T-cell (primary cell): ENCODE measurements at regions not wholly inside any gene's neighbourhood (a gene's known extent, or its start where the extent isn't known, plus 50 kb on each side); places are given as distances from the start of the nearest gene placed in this dataset.

Experiments used
- ATAC-seq, 4 experiments: fragments of 200-7000 bp in 3 of 4; fragments of 150-1000 bp in 1 of 4; cut with Tn5 transposase; replicated peaks in 1 of 4; 1 replicate in 3 of 4; 2 replicates in 1 of 4; pipeline ENCODE4 v1.10.0; 2021; ENCODE audit warnings: moderate library complexity in 3 of 4, mild to moderate bottlenecking in 2 of 4, moderate number of reproducible peaks in 1 of 4
- CTCF ChIA-PET, 2 donors: fragments of 300-600 bp; sonication (Branson Sonifier 250); formaldehyde crosslinking; loops; one replicate each; lab custom pipeline; 2022; ENCODE audit warnings: antibody characterized with exemption in 2 of 2; lab: Charles Lee
- POLR2A ChIA-PET, 2 donors: fragments of 300-600 bp; sonication (Branson Sonifier 250); formaldehyde crosslinking; loops; one replicate each; lab custom pipeline; 2022; ENCODE audit warnings: antibody characterized with exemption in 2 of 2; lab: Charles Lee
- DNase-seq, 35 experiments: peaks; one replicate each; pipeline versions ENCODE4 v3.0.0 to v3.0.0-alpha.2; 2013 to 2023
- H3K27ac ChIP-seq: one replicate; pipeline ENCODE4 v1.5.1; 2013; ENCODE audit warnings: low read length
- H3K27me3 ChIP-seq, 2 experiments: replicated peaks in 1 of 2; 1 replicate in 1 of 2; 2 replicates in 1 of 2; pipeline versions ENCODE4 v1.6.1 to v1.7.0; 2013; ENCODE audit warnings: low read length in 1 of 2, mixed read lengths in 1 of 2; ENCODE audit not compliant: control insufficient read depth in 2 of 2, insufficient read depth in 2 of 2; ENCODE audit errors: extremely low read depth in 1 of 2
- H3K36me3 ChIP-seq, 2 donors: 1 replicate in 1 of 2; 2 replicates in 1 of 2; pipeline versions ENCODE4 v1.6.1 to v1.7.0; 2013; ENCODE audit warnings: low read length in 1 of 2; ENCODE audit not compliant: control insufficient read depth in 2 of 2, insufficient read depth in 1 of 2; ENCODE audit errors: extremely low read depth in 1 of 2
- H3K4me1 ChIP-seq, 2 experiments: 1 replicate in 1 of 2; 2 replicates in 1 of 2; pipeline versions ENCODE4 v1.6.1 to v1.7.0; 2013; ENCODE audit warnings: low read length in 2 of 2, mixed read lengths in 1 of 2; ENCODE audit not compliant: insufficient read depth in 2 of 2, control insufficient read depth in 1 of 2; ENCODE audit errors: extremely low read depth in 1 of 2
- H3K4me3 ChIP-seq, 2 donors: 1 replicate in 1 of 2; 2 replicates in 1 of 2; pipeline versions ENCODE4 v1.5.1 to v1.7.0; 2013; ENCODE audit warnings: mild to moderate bottlenecking in 2 of 2, low read length in 1 of 2, moderate library complexity in 1 of 2; ENCODE audit not compliant: control insufficient read depth in 1 of 2; ENCODE audit errors: extremely low read depth in 1 of 2
- H3K9me3 ChIP-seq: 2 replicates; pipeline ENCODE4 v1.7.0; 2013
- H3K27ac Mint-ChIP-seq, 2 donors: one replicate each; pipeline ENCODE4 v1.8.0; 2020 to 2021; ENCODE audit warnings: mild to moderate bottlenecking in 2 of 2, mixed read lengths in 2 of 2
- H3K27me3 Mint-ChIP-seq, 2 donors: one replicate each; pipeline ENCODE4 v1.8.0; 2021 to 2022; ENCODE audit warnings: mixed read lengths in 2 of 2
- H3K36me3 Mint-ChIP-seq: one replicate; pipeline ENCODE4 v1.8.0; 2021; ENCODE audit warnings: mixed read lengths
- H3K4me1 Mint-ChIP-seq, 3 donors: one replicate each; pipeline ENCODE4 v1.8.0; 2020 to 2022; ENCODE audit warnings: mixed read lengths in 3 of 3, mild to moderate bottlenecking in 1 of 3
- H3K4me3 Mint-ChIP-seq, 3 donors: one replicate each; pipeline ENCODE4 v1.8.0; 2020 to 2022; ENCODE audit warnings: mild to moderate bottlenecking in 3 of 3, mixed read lengths in 3 of 3, moderate library complexity in 3 of 3
- H3K9me3 Mint-ChIP-seq, 3 donors: one replicate each; pipeline ENCODE4 v1.8.0; 2020 to 2022; ENCODE audit warnings: mixed read lengths in 3 of 3
- WGBS: methylation state at CpG from one replicate; pipeline ENCODE4 v1.1.5; 2013; ENCODE audit warnings: missing lambda C conversion rate; ENCODE audit not compliant: insufficient coverage; 5-methylcytosine and 5-hydroxymethylcytosine counted together

GRCh38 chr13:99828123-99828522 is 143.4 kb downstream of the ZIC5 start:
- H3K27ac ChIP-seq, result no peak overlapping the region
- no peaks in the 10 kb centered on the region for H3K9me3 ChIP-seq
- H3K4me3 Mint-ChIP-seq, result no peak overlapping the region
- POLR2A ChIA-PET, result no interaction called here
- no peaks in the 10 kb centered on the region for H3K4me1 ChIP-seq
- H3K4me1 Mint-ChIP-seq, result peaks cover 0 to 2% (median 0%) of the 10 kb centered on the region in 3 donors
- H3K36me3 Mint-ChIP-seq, result peaks cover 20% of the 10 kb centered on the region
- H3K4me3 ChIP-seq, result no peak overlapping the region
- ATAC-seq (no peak), DNase-seq (no peak)
- H3K9me3 Mint-ChIP-seq, result no peaks in the 10 kb centered on the region
- peaks cover 0 to 3% of the 10 kb centered on the region in 2 experiments for H3K27me3 ChIP-seq
- CTCF ChIA-PET, result no interaction called here
- no peaks in the 10 kb centered on the region for H3K27me3 Mint-ChIP-seq
- WGBS, result no CpG with 5 or more reads among the region's 3 CpGs
- no peaks in the 10 kb centered on the region for H3K36me3 ChIP-seq
- H3K27ac Mint-ChIP-seq, result no peak overlapping the region

GRCh38 chr13:99827011-99827772 is 144.4 kb downstream of the ZIC5 start:
- no peak overlapping the region for H3K4me3 ChIP-seq
- Mint-ChIP-seq H3K9me3 (peaks cover 0 to 3% (median 0%) of the 10 kb centered on the region in 3 donors), H3K36me3 (peaks cover 23% of the 10 kb centered on the region), H3K4me3 (no peak overlapping the region), H3K27me3 (no peaks in the 10 kb centered on the region), H3K27ac (no peak overlapping the region), H3K4me1 (no peaks in the 10 kb centered on the region)
- no peak overlapping the region for H3K27ac ChIP-seq
- ATAC-seq (no peak), DNase-seq (no peak)
- no peaks in the 10 kb centered on the region for H3K9me3 ChIP-seq
- POLR2A ChIA-PET, result no interaction called here
- CTCF ChIA-PET, result no interaction called here
- H3K36me3 ChIP-seq, result no peaks in the 10 kb centered on the region
- 89% methylated on average over 3 of the region's 12 CpGs for WGBS
- H3K27me3 ChIP-seq, result peaks cover 0 to 3% of the 10 kb centered on the region in 2 experiments
- H3K4me1 ChIP-seq, result no peaks in the 10 kb centered on the region

GRCh38 chr13:99823961-99824360 is 147.6 kb downstream of the ZIC5 start:
- CTCF ChIA-PET, result interaction anchor here in 1 of 2 donors (0.7 kb wide), 1 partner anchor 384 kb away, joined by 3 read pairs; no protein-coding TSS in a partner anchor
- H3K27me3 Mint-ChIP-seq, result no peaks in the 10 kb centered on the region
- Histone ChIP-seq H3K4me3 (no peak overlapping the region), H3K27me3 (peaks cover 0 to 3% of the 10 kb centered on the region in 2 experiments), H3K9me3 (no peaks in the 10 kb centered on the region), H3K4me1 (peaks cover 0 to 3% of the 10 kb centered on the region in 2 experiments), H3K27ac (no peak overlapping the region), H3K36me3 (no peaks in the 10 kb centered on the region)
- ATAC-seq (no peak), DNase-seq (no peak)
- peaks cover 0 to 3% (median 0%) of the 10 kb centered on the region in 3 donors for H3K9me3 Mint-ChIP-seq
- POLR2A ChIA-PET, result no interaction called here
- no peak overlapping the region for H3K4me3 Mint-ChIP-seq
- H3K36me3 Mint-ChIP-seq, result peaks cover 19% of the 10 kb centered on the region
- peaks cover 0 to under 1% (median 0%) of the 10 kb centered on the region in 3 donors for H3K4me1 Mint-ChIP-seq
- WGBS, result no CpG with 5 or more reads among the region's 2 CpGs
- H3K27ac Mint-ChIP-seq, result no peak overlapping the region

- Mint-ChIP-seq H3K4me3 (no peak overlapping the region), H3K27ac (no peak overlapping the region), H3K9me3 (peaks cover 0 to 3% (median 0%) of the 10 kb centered on the region in 3 donors), H3K4me1 (peaks cover 10 to 12% (median 11%) of the 10 kb centered on the region in 3 donors), H3K36me3 (peaks cover 17% of the 10 kb centered on the region), H3K27me3 (no peaks in the 10 kb centered on the region)
- peaks cover 2 to 9% of the 10 kb centered on the region in 2 experiments for H3K4me1 ChIP-seq
- ATAC-seq, result no peak
- WGBS, result no CpG with 5 or more reads among the region's 2 CpGs
- no peak for DNase-seq
- no peak overlapping the region for H3K27ac ChIP-seq
- ChIA-PET POLR2A (no interaction called here), CTCF (interaction anchor here in 1 of 2 donors (0.6 kb wide), 1 partner anchor 65 kb away, joined by 3 read pairs; no protein-coding TSS in a partner anchor)
- peaks cover 0 to 3% of the 10 kb centered on the region in 2 experiments for H3K27me3 ChIP-seq
- H3K4me3 ChIP-seq, result no peak overlapping the region
- H3K9me3 ChIP-seq, result no peaks in the 10 kb centered on the region
- no peaks in the 10 kb centered on the region for H3K36me3 ChIP-seq
Observed at GRCh38 chr13:99822820-99823219, 148.7 kb downstream of the ZIC5 start.

- no peak overlapping the region for H3K27ac ChIP-seq
- no peaks in the 10 kb centered on the region for H3K27me3 Mint-ChIP-seq
- 78% methylated on average over 2 of the region's 3 CpGs for WGBS
- ChIA-PET CTCF (no interaction called here), POLR2A (interaction anchor here in 1 of 2 donors (0.6 kb wide), 1 partner anchor 161 kb away, joined by 5 read pairs; no protein-coding TSS in a partner anchor)
- peaks cover 17 to 23% (median 18%) of the 10 kb centered on the region in 3 donors for H3K4me1 Mint-ChIP-seq
- H3K36me3 Mint-ChIP-seq, result peaks cover 15% of the 10 kb centered on the region
- no peak overlapping the region for H3K4me3 Mint-ChIP-seq
- H3K36me3 ChIP-seq, result no peaks in the 10 kb centered on the region
- H3K27me3 ChIP-seq, result no peaks in the 10 kb centered on the region
- peaks cover 5 to 18% of the 10 kb centered on the region in 2 experiments for H3K4me1 ChIP-seq
- no peak for ATAC-seq
- DNase-seq, result no peak
- H3K27ac Mint-ChIP-seq, result no peak overlapping the region
- no peak overlapping the region for H3K4me3 ChIP-seq
- no peaks in the 10 kb centered on the region for H3K9me3 ChIP-seq
- H3K9me3 Mint-ChIP-seq, result peaks cover 0 to 3% (median 0%) of the 10 kb centered on the region in 3 donors
Observed at GRCh38 chr13:99821741-99822140, 149.8 kb downstream of the ZIC5 start.

- Mint-ChIP-seq H3K4me1 (peaks cover 24% of the 10 kb centered on the region in 3 donors), H3K27me3 (no peaks in the 10 kb centered on the region), H3K4me3 (no peak overlapping the region), H3K36me3 (peaks cover 9% of the 10 kb centered on the region), H3K27ac (no peak overlapping the region), H3K9me3 (peaks cover 0 to 3% (median 0%) of the 10 kb centered on the region in 3 donors)
- Histone ChIP-seq H3K9me3 (no peaks in the 10 kb centered on the region), H3K4me3 (no peak overlapping the region), H3K36me3 (no peaks in the 10 kb centered on the region), H3K27me3 (no peaks in the 10 kb centered on the region), H3K4me1 (peaks cover 5 to 20% of the 10 kb centered on the region in 2 experiments), H3K27ac (no peak overlapping the region)
- ChIA-PET CTCF (no interaction called here), POLR2A (no interaction called here)
- DNase-seq (no peak), ATAC-seq (no peak)
- WGBS, result 86% methylated on average over 1 of the region's 7 CpGs
Observed at GRCh38 chr13:99819967-99820366, 151.6 kb downstream of the ZIC5 start.
